ENCODE measurements at regions not wholly inside any gene's neighbourhood (a gene's known extent, or its start where the extent isn't known, plus 50 kb on each side); places are given as distances from the start of the nearest gene placed in this dataset.

- Mint-ChIP-seq H3K9me3 (ENCODE audit: unreplicated experiment) (peaks cover 4% of the 10 kb centered on the region), H3K4me1 (ENCODE audit: low read depth, unreplicated experiment) (peaks cover 20% of the 10 kb centered on the region), H3K27ac (ENCODE audit: unreplicated experiment) (peak overlapping the region; percentile 96), H3K27me3 (ENCODE audit: low read depth, unreplicated experiment) (no peaks in the 10 kb centered on the region), H3K4me3 (ENCODE audit: unreplicated experiment) (no peak overlapping the region), H3K36me3 (ENCODE audit: low read depth, unreplicated experiment) (no peaks in the 10 kb centered on the region)
- FAIRE-seq, result no peak
- peak; percentile 34 for DNase-seq (ENCODE audit: low read depth)
- Histone ChIP-seq H4K20me1 (ENCODE audit: insufficient read depth, low read length) (no peaks in the 10 kb centered on the region), H2AFZ (ENCODE audit: low read depth, low read length) (no peak overlapping the region), H3K27me3 (ENCODE audit: insufficient read depth, low read length) (no peaks in the 10 kb centered on the region), H3K79me2 (ENCODE audit: insufficient read depth, low read length) (no peaks in the 10 kb centered on the region), H3K36me3 (ENCODE audit: insufficient read depth, low read length) (no peaks in the 10 kb centered on the region), H3K4me1 (ENCODE audit: insufficient read depth, low read length) (peaks cover 10% of the 10 kb centered on the region), H3K4me3 (ENCODE audit: insufficient read depth, low read depth, low read length) (no peak overlapping the region), H3K27ac (ENCODE audit: low read depth, low read length) (no peak overlapping the region), H3K9ac (ENCODE audit: low read length) (no peak overlapping the region), H3K9me3 (ENCODE audit: insufficient read depth, low read depth, low read length) (no peaks in the 10 kb centered on the region), H3K4me2 (ENCODE audit: low read length) (no peak overlapping the region)
- no peak for TF ChIP-seq EZH2 (IDR thresholded peaks at IDR 0.05; ENCODE audit: insufficient read depth, low read length)
- TF ChIP-seq CTCF (IDR thresholded peaks at IDR 0.05; ENCODE audit: insufficient read depth, low read depth, low read length), result no peak
Measured at GRCh38 chr18:40866013-40866645, 1088.9 kb upstream of the PIK3C3 start.

GRCh38 chr18:40864846-40865245 is 1090.2 kb upstream of the PIK3C3 start:
- Mint-ChIP-seq H3K9me3 (ENCODE audit: unreplicated experiment) (peaks cover 4% of the 10 kb centered on the region), H3K4me3 (ENCODE audit: unreplicated experiment) (no peak overlapping the region), H3K27ac (ENCODE audit: unreplicated experiment) (no peak overlapping the region), H3K4me1 (ENCODE audit: low read depth, unreplicated experiment) (peaks cover 20% of the 10 kb centered on the region), H3K36me3 (ENCODE audit: low read depth, unreplicated experiment) (no peaks in the 10 kb centered on the region), H3K27me3 (ENCODE audit: low read depth, unreplicated experiment) (no peaks in the 10 kb centered on the region)
- Histone ChIP-seq H4K20me1 (ENCODE audit: insufficient read depth, low read length) (no peaks in the 10 kb centered on the region), H3K27me3 (ENCODE audit: insufficient read depth, low read length) (no peaks in the 10 kb centered on the region), H3K27ac (ENCODE audit: low read depth, low read length) (no peak overlapping the region), H3K4me2 (ENCODE audit: low read length) (no peak overlapping the region), H3K79me2 (ENCODE audit: insufficient read depth, low read length) (no peaks in the 10 kb centered on the region), H2AFZ (ENCODE audit: low read depth, low read length) (no peak overlapping the region), H3K4me3 (ENCODE audit: insufficient read depth, low read depth, low read length) (no peak overlapping the region), H3K9me3 (ENCODE audit: insufficient read depth, low read depth, low read length) (no peaks in the 10 kb centered on the region), H3K9ac (ENCODE audit: low read length) (no peak overlapping the region), H3K36me3 (ENCODE audit: insufficient read depth, low read length) (no peaks in the 10 kb centered on the region), H3K4me1 (ENCODE audit: insufficient read depth, low read length) (peaks cover 10% of the 10 kb centered on the region)
- no peak for TF ChIP-seq EZH2 (IDR thresholded peaks at IDR 0.05; ENCODE audit: insufficient read depth, low read length)
- no peak for TF ChIP-seq CTCF (IDR thresholded peaks at IDR 0.05; ENCODE audit: insufficient read depth, low read depth, low read length)
- peak; percentile 62 for DNase-seq (ENCODE audit: low read depth)
- no peak for FAIRE-seq

- H3K4me3 Mint-ChIP-seq (ENCODE audit: unreplicated experiment), result no peak overlapping the region
- Histone ChIP-seq H3K4me1 (ENCODE audit: insufficient read depth, low read length) (peaks cover 10% of the 10 kb centered on the region), H4K20me1 (ENCODE audit: insufficient read depth, low read length) (no peaks in the 10 kb centered on the region), H3K79me2 (ENCODE audit: insufficient read depth, low read length) (no peaks in the 10 kb centered on the region), H3K27me3 (ENCODE audit: insufficient read depth, low read length) (no peaks in the 10 kb centered on the region), H2AFZ (ENCODE audit: low read depth, low read length) (no peak overlapping the region), H3K27ac (ENCODE audit: low read depth, low read length) (no peak overlapping the region), H3K36me3 (ENCODE audit: insufficient read depth, low read length) (no peaks in the 10 kb centered on the region), H3K4me3 (ENCODE audit: insufficient read depth, low read depth, low read length) (no peak overlapping the region), H3K9me3 (ENCODE audit: insufficient read depth, low read depth, low read length) (no peaks in the 10 kb centered on the region), H3K9ac (ENCODE audit: low read length) (no peak overlapping the region), H3K4me2 (ENCODE audit: low read length) (no peak overlapping the region)
- FAIRE-seq, result no peak
- peaks cover 6% of the 10 kb centered on the region for H3K9me3 Mint-ChIP-seq (ENCODE audit: unreplicated experiment)
- H3K36me3 Mint-ChIP-seq (ENCODE audit: low read depth, unreplicated experiment), result no peaks in the 10 kb centered on the region
- peaks cover 20% of the 10 kb centered on the region for H3K4me1 Mint-ChIP-seq (ENCODE audit: low read depth, unreplicated experiment)
- TF ChIP-seq EZH2 (IDR thresholded peaks at IDR 0.05; ENCODE audit: insufficient read depth, low read length) (no peak), CTCF (IDR thresholded peaks at IDR 0.05; ENCODE audit: insufficient read depth, low read depth, low read length) (no peak)
- H3K27ac Mint-ChIP-seq (ENCODE audit: unreplicated experiment), result no peak overlapping the region
- no peaks in the 10 kb centered on the region for H3K27me3 Mint-ChIP-seq (ENCODE audit: low read depth, unreplicated experiment)
- no peak for DNase-seq (ENCODE audit: low read depth)
Measured at GRCh38 chr18:40863801-40864200, 1091.2 kb upstream of the PIK3C3 start.
